ENCODE measurements at regions not wholly inside any gene's neighbourhood (a gene's known extent, or its start where the extent isn't known, plus 50 kb on each side); places are given as distances from the start of the nearest gene placed in this dataset.

DNA sequence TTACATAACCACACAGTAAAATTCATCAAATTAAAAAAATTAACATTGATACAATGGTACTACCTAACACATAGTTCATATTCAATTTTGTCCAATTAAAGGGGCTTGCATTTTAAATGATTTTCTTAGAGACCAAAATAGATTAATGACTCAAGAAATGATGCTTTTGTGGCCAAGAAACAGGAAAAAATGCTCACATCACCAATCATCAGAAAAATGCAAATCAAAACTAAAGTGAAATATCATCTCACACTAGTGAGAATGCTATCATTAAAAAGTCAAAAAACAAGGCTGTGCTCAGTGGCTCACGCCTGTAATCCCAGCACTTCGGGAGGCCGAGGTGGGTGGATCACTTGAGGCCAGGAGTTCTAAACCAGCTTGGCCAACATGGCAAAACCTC lies 235.6 kb downstream of the PIK3C3 start:
- TF ChIP-seq, protein P1, sequence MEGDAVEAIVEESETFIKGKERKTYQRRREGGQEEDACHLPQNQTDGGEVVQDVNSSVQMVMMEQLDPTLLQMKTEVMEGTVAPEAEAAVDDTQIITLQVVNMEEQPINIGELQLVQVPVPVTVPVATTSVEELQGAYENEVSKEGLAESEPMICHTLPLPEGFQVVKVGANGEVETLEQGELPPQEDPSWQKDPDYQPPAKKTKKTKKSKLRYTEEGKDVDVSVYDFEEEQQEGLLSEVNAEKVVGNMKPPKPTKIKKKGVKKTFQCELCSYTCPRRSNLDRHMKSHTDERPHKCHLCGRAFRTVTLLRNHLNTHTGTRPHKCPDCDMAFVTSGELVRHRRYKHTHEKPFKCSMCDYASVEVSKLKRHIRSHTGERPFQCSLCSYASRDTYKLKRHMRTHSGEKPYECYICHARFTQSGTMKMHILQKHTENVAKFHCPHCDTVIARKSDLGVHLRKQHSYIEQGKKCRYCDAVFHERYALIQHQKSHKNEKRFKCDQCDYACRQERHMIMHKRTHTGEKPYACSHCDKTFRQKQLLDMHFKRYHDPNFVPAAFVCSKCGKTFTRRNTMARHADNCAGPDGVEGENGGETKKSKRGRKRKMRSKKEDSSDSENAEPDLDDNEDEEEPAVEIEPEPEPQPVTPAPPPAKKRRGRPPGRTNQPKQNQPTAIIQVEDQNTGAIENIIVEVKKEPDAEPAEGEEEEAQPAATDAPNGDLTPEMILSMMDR (IDR thresholded peaks at IDR 0.05) = no peak
- H3K36me3 Mint-ChIP-seq (ENCODE audit: low read depth) = peaks cover 5% of the 10 kb centered on the region
- no peak overlapping the region for H3K27ac Mint-ChIP-seq
- H3K4me1 Mint-ChIP-seq = peaks cover 5% of the 10 kb centered on the region
- no peaks in the 10 kb centered on the region for H3K27me3 Mint-ChIP-seq (ENCODE audit: low read depth, poor library complexity)
- peaks cover 19% of the 10 kb centered on the region for H3K9me3 Mint-ChIP-seq
- H3K4me3 Mint-ChIP-seq = no peak overlapping the region
- no peak for DNase-seq

DNA sequence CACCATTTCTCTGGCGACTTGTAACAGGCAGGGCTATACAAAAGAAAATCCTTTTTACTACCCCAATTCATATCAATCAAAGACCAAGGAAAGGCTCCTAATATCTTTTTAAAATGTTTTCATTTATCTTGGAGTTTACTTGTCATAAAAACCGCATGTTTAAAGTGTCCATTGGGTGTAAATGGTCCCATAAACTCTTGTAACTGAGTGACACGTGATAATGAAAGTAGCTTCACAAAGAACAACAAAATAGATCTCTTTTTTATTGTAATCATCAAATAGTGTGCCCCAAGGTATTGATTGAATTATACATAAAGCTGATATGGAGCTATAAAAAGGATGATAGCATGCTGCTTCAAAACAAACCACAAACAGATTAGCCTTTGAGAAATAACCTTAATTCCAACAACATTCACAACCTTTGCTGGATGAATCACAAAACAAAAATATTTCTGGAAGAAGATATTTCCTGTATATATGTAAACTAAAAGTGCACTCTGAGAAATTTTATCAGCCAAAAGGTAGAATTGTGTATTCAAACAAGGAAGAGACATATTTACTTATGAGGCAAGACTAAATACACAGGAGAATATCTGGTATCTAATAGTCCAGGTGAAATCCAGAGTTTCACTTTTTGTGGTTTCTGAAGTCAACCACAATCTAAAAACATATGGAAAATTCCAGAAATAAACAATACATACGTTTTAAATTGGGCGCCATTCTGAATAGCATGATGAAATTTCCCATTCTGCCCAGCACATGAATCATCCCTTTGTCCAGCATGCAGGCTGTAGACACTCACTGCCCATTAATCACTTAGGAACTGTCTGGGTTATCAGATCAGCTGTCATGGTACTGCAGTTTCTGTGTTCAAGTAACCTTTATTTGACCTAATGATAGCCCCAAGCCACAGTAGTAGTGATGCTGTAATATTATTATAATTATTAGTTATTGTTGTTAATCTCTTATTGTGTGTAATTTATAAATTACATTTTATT lies 237.5 kb downstream of the PIK3C3 start:
- no peak overlapping the region for H3K27ac Mint-ChIP-seq
- no peaks in the 10 kb centered on the region for H3K27me3 Mint-ChIP-seq (ENCODE audit: low read depth, poor library complexity)
- H3K36me3 Mint-ChIP-seq (ENCODE audit: low read depth) = peaks cover 5% of the 10 kb centered on the region
- H3K9me3 Mint-ChIP-seq = peaks cover 19% of the 10 kb centered on the region
- DNase-seq = no peak
- no peak overlapping the region for H3K4me3 Mint-ChIP-seq
- peaks cover 5% of the 10 kb centered on the region for H3K4me1 Mint-ChIP-seq
- TF ChIP-seq, protein P1 (IDR thresholded peaks at IDR 0.05) = no peak

DNA sequence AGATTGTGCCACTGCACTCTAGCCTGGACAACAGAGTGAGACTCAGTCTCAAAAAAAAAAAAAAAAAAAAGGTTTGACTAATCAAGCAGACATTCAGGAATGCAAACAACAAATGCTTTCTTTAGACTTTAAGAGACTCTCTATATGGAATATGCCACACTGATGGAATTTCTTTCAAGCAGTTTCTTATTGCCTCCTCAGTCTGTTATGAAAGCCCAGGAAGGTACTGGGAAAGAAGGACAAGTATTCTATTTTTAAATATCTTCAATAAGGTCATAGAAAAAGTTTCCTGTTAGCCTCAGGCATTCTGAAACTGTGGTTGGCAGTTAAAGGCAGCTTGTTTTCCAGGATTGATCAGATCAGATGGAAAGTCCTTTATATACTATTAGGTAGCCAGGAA lies 241.6 kb downstream of the PIK3C3 start:
- Mint-ChIP-seq H3K4me1 (no peaks in the 10 kb centered on the region), H3K27ac (no peak overlapping the region), H3K36me3 (ENCODE audit: low read depth) (no peaks in the 10 kb centered on the region), H3K9me3 (no peaks in the 10 kb centered on the region), H3K27me3 (ENCODE audit: low read depth, poor library complexity) (peaks cover 6% of the 10 kb centered on the region), H3K4me3 (no peak overlapping the region)
- TF ChIP-seq, protein P1 (IDR thresholded peaks at IDR 0.05) = no peak
- no peak for DNase-seq

DNA sequence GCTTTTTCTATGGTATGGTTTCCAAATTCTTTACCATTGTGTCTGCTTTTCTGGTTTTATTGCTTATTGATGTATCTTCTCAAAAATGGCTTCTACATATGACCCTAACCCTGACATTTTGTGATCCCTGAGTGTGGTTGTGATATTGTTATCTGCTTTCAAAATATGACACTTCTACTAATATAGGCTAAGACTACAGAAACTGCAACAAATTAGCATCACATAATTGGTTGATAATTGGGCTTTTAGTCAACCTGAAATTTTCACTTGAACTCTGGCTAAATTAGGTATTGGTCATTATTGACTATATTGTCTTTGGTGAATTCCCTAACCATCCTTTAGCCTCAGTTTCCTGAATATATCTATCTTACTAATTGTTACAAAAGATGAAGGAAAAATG lies 246.1 kb downstream of the PIK3C3 start:
- Mint-ChIP-seq H3K27ac (no peak overlapping the region), H3K4me1 (no peaks in the 10 kb centered on the region), H3K9me3 (no peaks in the 10 kb centered on the region), H3K27me3 (ENCODE audit: low read depth, poor library complexity) (peaks cover 6% of the 10 kb centered on the region), H3K36me3 (ENCODE audit: low read depth) (no peaks in the 10 kb centered on the region), H3K4me3 (no peak overlapping the region)
- no peak for DNase-seq
- TF ChIP-seq, protein P1 (IDR thresholded peaks at IDR 0.05) = no peak

DNA sequence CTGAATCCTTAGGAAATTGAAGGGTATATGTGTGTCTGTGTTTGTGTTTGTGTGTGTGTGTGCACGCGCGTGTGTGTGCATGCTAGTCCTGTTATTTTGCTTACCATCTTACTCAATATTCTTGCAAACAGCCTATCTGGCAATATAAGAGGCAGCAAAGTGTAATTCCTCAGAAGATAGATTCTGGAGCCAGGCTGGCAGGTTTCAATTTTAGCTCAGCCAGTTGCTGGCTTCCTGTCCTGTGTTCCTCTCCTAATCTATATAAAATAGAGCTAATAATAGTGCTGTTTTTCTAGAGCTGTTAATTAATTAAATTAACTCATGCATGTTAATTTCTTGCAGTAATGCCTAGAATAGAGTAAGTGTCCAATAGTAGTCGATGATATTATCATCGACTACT lies 256.2 kb downstream of the PIK3C3 start:
- no peaks in the 10 kb centered on the region for H3K27me3 Mint-ChIP-seq (ENCODE audit: low read depth, poor library complexity)
- H3K27ac Mint-ChIP-seq = no peak overlapping the region
- peaks cover 17% of the 10 kb centered on the region for H3K9me3 Mint-ChIP-seq
- no peaks in the 10 kb centered on the region for H3K36me3 Mint-ChIP-seq (ENCODE audit: low read depth)
- no peak overlapping the region for H3K4me3 Mint-ChIP-seq
- H3K4me1 Mint-ChIP-seq = no peaks in the 10 kb centered on the region
- no peak for DNase-seq
- TF ChIP-seq, protein P1 (IDR thresholded peaks at IDR 0.05) = no peak

DNA sequence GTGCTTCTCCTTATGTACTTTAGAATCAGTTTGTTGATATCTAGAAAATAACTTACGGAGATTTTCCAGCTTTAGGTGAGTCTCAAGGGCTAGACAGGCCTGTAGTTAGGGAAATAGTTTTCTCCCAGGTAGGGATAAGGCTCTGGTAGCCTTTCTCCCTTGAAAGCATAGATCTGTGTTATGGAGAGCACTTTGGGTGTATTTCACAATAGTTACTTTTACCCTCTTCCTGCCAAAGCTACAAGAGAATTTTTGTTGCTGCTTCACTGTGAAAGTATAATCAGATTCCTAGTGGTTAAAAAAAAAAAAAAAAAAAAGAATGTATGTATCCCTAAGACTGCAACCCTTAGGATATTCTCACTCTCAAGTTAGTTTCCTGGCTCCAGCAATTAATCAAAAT lies 267.5 kb downstream of the PIK3C3 start:
- no peak for DNase-seq
- H3K4me3 Mint-ChIP-seq = no peak overlapping the region
- no peaks in the 10 kb centered on the region for H3K4me1 Mint-ChIP-seq
- no peaks in the 10 kb centered on the region for H3K36me3 Mint-ChIP-seq (ENCODE audit: low read depth)
- TF ChIP-seq, protein P1 (IDR thresholded peaks at IDR 0.05) = no peak
- no peak overlapping the region for H3K27ac Mint-ChIP-seq
- no peaks in the 10 kb centered on the region for H3K27me3 Mint-ChIP-seq (ENCODE audit: low read depth, poor library complexity)
- peaks cover 18% of the 10 kb centered on the region for H3K9me3 Mint-ChIP-seq
